ENCODE measurements at regions not wholly inside any gene's neighbourhood (a gene's known extent, or its start where the extent isn't known, plus 50 kb on each side); places are given as distances from the start of the nearest gene placed in this dataset.

GRCh38 chr6:74705451-74705850, 500.4 kb downstream of the COL12A1 start:
- TF ChIP-seq CTCF (IDR thresholded peaks at IDR 0.05) (no peak), POLR2A (IDR thresholded peaks at IDR 0.05) (no peak)
